Stomach smooth muscle (tissue), 2 donors: ENCODE measurements at regions not wholly inside any gene's neighbourhood (a gene's known extent, or its start where the extent isn't known, plus 50 kb on each side); places are given as distances from the start of the nearest gene placed in this dataset.

ENCODE experiments used
- H3K27ac ChIP-seq: one replicate; pipeline ENCODE4 v1.7.0; 2013; ENCODE audit warnings: mild to moderate bottlenecking, low read length, inconsistent platforms
- H3K27me3 ChIP-seq, 2 donors: one replicate each; pipeline ENCODE4 v1.7.0; 2013; ENCODE audit warnings: low read length in 2 of 2; ENCODE audit not compliant: insufficient read depth in 2 of 2, control insufficient read depth in 1 of 2
- H3K36me3 ChIP-seq, 2 donors: one replicate each; pipeline ENCODE4 v1.7.0; 2013; ENCODE audit warnings: low read length in 2 of 2; ENCODE audit not compliant: control insufficient read depth in 2 of 2, insufficient read depth in 2 of 2
- H3K4me1 ChIP-seq: one replicate; pipeline ENCODE4 v1.7.0; 2013; ENCODE audit warnings: low read length; ENCODE audit not compliant: control insufficient read depth, insufficient read depth
- H3K4me3 ChIP-seq, 2 donors: one replicate each; pipeline ENCODE4 v1.7.0; 2013; ENCODE audit warnings: low read length in 2 of 2
- H3K9ac ChIP-seq, 2 donors: one replicate each; pipeline ENCODE4 v1.7.0; 2013; ENCODE audit warnings: low read length in 2 of 2, mild to moderate bottlenecking in 1 of 2
- H3K9me3 ChIP-seq, 2 donors: one replicate each; pipeline ENCODE4 v1.7.0; 2013; ENCODE audit warnings: low read length in 2 of 2; ENCODE audit not compliant: control insufficient read depth in 2 of 2
- donor health status: healthy.
- donor health status: Pancreatic carcinoma.

GRCh38 chr4:41473176-41473575 is 64.8 kb upstream of the LIMCH1 start:
- H3K27ac ChIP-seq = no peak overlapping the region
- H3K4me3 ChIP-seq = no peak overlapping the region
- no peaks in the 10 kb centered on the region for H3K4me1 ChIP-seq
- H3K36me3 ChIP-seq = no peaks in the 10 kb centered on the region
- no peak overlapping the region for H3K9ac ChIP-seq
- H3K9me3 ChIP-seq = no peaks in the 10 kb centered on the region
- no peaks in the 10 kb centered on the region for H3K27me3 ChIP-seq

DNA sequence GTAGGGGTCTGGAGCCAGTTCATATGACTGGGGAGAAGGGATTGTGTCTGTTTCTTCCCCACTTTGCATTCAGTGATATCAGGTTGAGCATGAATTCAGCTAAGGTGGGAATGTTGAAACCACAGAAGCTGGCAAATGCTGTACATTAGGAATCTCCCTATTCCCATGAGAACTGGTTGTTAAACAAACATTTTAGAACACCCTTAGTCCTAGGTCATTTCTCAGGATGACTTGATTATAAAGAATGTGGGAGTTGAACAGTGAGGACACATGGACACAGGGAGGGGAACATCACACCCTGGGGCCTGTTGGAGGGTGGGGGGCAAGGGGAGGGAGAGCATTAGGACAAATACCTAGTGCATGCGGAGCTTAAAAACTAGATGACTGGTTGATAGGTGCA is 62.6 kb upstream of the LIMCH1 start:
- Histone ChIP-seq H3K4me3 (no peak overlapping the region), H3K27ac (no peak overlapping the region), H3K9ac (no peak overlapping the region), H3K4me1 (no peaks in the 10 kb centered on the region), H3K9me3 (no peaks in the 10 kb centered on the region), H3K36me3 (no peaks in the 10 kb centered on the region), H3K27me3 (no peaks in the 10 kb centered on the region)

- Histone ChIP-seq H3K27ac (no peak overlapping the region), H3K4me3 (no peak overlapping the region), H3K9me3 (no peaks in the 10 kb centered on the region), H3K4me1 (no peaks in the 10 kb centered on the region), H3K36me3 (no peaks in the 10 kb centered on the region), H3K27me3 (no peaks in the 10 kb centered on the region), H3K9ac (no peak overlapping the region)
Observed at GRCh38 chr4:41476310-41476885, 61.6 kb upstream of the LIMCH1 start.

GRCh38 chr4:41477181-41477905 is 60.6 kb upstream of the LIMCH1 start:
- H3K4me3 ChIP-seq = no peak overlapping the region
- H3K9ac ChIP-seq = no peak overlapping the region
- H3K4me1 ChIP-seq = no peaks in the 10 kb centered on the region
- no peaks in the 10 kb centered on the region for H3K36me3 ChIP-seq
- H3K9me3 ChIP-seq = no peaks in the 10 kb centered on the region
- no peaks in the 10 kb centered on the region for H3K27me3 ChIP-seq
- H3K27ac ChIP-seq = no peak overlapping the region

DNA sequence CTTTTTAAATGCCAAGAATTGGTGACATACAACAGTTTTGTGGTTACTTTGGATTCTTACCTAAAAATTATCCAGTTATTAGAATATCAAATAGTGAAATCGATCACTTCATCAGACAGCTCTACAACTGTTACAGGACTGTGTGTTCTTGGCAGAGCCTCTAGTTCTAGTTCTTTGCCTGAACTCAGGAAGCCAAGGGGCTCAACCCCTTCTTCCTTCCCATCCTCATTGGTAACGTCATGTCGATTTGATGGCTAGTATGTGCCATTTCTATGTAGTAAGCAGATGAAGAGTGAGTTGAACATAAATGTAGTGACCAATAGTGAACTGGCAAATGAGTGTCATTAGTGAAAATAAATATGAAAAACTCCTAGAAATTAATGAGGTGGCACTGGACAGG is 59.4 kb upstream of the LIMCH1 start:
- Histone ChIP-seq H3K27me3 (no peaks in the 10 kb centered on the region), H3K27ac (no peak overlapping the region), H3K36me3 (no peaks in the 10 kb centered on the region), H3K9me3 (no peaks in the 10 kb centered on the region), H3K4me1 (no peaks in the 10 kb centered on the region), H3K9ac (no peak overlapping the region), H3K4me3 (no peak overlapping the region)

DNA sequence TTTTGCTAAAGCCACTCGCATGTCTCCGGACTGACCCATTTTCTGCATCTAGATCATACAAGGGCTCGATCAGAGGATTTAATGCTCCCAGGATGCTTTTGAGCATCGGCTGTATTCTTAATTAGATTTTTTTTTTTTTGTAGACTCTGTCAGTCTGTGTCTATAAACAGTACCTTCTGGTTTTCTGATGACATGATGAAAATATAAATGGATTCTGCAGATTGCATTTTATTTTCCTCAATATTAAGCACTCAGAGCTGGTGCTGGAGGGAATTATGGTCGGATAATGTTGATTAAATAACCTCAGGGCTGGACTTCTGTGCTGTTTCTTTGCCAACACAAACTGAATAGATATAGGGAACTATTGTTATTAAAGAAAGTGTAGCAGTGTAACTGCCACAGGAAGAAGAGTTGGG is 57.1 kb upstream of the LIMCH1 start:
- no peak overlapping the region for H3K4me3 ChIP-seq
- no peaks in the 10 kb centered on the region for H3K9me3 ChIP-seq
- no peaks in the 10 kb centered on the region for H3K27me3 ChIP-seq
- no peaks in the 10 kb centered on the region for H3K36me3 ChIP-seq
- no peak overlapping the region for H3K27ac ChIP-seq
- no peak overlapping the region for H3K9ac ChIP-seq
- no peaks in the 10 kb centered on the region for H3K4me1 ChIP-seq

GRCh38 chr4:41483771-41484170 is 54.2 kb upstream of the LIMCH1 start:
- Histone ChIP-seq H3K4me3 (no peak overlapping the region), H3K36me3 (no peaks in the 10 kb centered on the region), H3K9me3 (no peaks in the 10 kb centered on the region), H3K27ac (no peak overlapping the region), H3K9ac (no peak overlapping the region), H3K4me1 (no peaks in the 10 kb centered on the region), H3K27me3 (no peaks in the 10 kb centered on the region)

DNA sequence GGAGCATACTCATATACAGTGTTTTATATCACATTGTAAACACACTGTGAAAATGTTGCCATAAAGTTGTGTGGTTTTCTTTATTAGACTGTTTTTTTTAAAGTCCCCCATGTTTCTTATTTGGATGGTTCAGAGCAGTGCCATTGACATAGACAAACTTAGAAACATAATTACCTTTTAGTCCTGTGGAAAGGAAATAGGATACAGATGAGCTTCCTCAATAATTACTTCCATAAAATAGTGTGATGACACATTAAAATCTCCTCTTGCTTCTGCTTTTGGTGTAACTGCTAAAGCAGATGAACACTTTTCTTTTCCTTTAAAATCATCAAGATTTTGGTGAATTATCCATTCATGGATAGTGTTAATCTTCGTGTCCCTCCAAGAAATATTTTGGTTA is 52.9 kb upstream of the LIMCH1 start:
- Histone ChIP-seq H3K36me3 (no peaks in the 10 kb centered on the region), H3K27me3 (no peaks in the 10 kb centered on the region), H3K4me1 (no peaks in the 10 kb centered on the region), H3K4me3 (no peak overlapping the region), H3K9me3 (no peaks in the 10 kb centered on the region), H3K27ac (no peak overlapping the region), H3K9ac (no peak overlapping the region)

DNA sequence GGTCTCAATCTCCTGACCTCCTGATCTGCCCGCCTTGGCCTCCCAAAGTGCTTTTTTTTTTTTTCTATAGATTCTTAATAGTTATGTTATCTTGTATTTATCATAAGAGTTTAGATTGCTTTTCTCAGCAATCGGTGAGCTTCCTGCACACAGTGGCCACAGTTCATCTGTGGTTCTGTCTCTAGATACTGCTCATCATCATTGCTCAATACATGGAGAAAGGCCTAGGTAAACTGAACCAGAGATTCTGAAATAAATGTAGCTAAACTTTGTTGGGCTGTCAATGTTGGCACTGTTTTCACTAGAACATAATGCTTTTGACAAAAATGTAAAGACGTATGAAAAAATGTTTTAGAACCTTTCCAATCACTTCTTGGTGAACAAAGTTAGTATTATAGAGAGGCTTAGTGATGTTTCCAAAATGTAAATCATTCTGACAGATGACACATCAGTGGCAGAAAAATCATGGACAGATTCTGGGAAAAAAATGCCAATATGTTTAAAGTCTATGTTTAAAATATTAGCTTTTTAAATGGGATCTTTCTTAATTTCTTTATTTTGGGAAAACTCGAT is 50.0 kb upstream of the LIMCH1 start:
- Histone ChIP-seq H3K4me1 (no peaks in the 10 kb centered on the region), H3K9me3 (no peaks in the 10 kb centered on the region), H3K27ac (no peak overlapping the region), H3K4me3 (no peak overlapping the region), H3K27me3 (no peaks in the 10 kb centered on the region), H3K9ac (no peak overlapping the region), H3K36me3 (no peaks in the 10 kb centered on the region)
